Fibroblast of skin of left biceps (primary cell): ENCODE measurements at regions not wholly inside any gene's neighbourhood (a gene's known extent, or its start where the extent isn't known, plus 50 kb on each side); places are given as distances from the start of the nearest gene placed in this dataset.
"Not testable (repeated sequence)": the region's sequence is repeated elsewhere in the genome, so short reads cannot be mapped to it uniquely, and the experiment has no call there.

Experiments
- DNase-seq, 2 experiments: peaks; one replicate each; pipeline ENCODE4 v3.0.0-alpha.2; 2013; ENCODE audit warnings: low read depth in 2 of 2

- DNase-seq: no peak
Observed at GRCh38 chr10:35993591-35994515, 351.8 kb upstream of the FZD8 start.

DNA sequence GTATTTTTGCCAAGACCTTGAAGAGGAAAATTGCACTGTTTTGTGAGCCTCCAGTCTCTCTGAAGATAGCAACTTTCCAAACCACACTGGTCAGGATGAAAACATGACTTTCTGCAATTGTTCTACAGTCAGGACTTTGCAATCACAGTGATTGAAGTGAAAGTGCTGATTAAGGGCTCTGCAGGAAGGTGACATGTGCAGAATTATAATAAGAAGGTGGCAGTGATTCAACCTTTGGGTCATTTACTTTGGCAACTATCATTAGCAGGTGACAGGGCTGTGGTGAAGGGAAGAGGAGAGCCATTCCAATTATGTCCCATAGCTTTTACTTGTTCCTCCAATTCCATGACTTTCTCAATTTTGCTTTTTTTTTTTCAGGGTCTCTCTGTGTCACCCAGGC, 350.0 kb upstream of the FZD8 start:
- DNase-seq: no peak

GRCh38 chr10:35986756-35987502, 344.8 kb upstream of the FZD8 start:
- DNase-seq: no peak

DNA sequence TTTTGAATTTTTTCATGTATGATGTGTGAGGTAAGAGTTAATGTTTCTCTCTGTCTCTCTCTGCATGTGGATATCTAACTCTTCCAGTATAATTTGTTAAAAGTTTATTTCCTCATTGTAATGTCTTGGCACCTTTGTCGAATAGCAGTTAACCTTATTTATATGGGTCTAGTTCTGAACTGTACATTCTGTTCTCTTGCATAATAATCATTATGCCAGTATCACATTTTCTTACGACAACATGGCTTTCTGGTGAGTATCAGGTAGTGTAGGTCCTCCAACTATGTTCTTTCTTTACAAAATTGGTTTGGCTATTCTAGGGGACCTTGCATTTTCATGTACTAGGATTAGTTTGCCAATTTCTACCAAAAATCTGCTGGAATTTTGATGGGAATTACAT, 337.0 kb upstream of the FZD8 start:
- DNase-seq: no peak

DNA sequence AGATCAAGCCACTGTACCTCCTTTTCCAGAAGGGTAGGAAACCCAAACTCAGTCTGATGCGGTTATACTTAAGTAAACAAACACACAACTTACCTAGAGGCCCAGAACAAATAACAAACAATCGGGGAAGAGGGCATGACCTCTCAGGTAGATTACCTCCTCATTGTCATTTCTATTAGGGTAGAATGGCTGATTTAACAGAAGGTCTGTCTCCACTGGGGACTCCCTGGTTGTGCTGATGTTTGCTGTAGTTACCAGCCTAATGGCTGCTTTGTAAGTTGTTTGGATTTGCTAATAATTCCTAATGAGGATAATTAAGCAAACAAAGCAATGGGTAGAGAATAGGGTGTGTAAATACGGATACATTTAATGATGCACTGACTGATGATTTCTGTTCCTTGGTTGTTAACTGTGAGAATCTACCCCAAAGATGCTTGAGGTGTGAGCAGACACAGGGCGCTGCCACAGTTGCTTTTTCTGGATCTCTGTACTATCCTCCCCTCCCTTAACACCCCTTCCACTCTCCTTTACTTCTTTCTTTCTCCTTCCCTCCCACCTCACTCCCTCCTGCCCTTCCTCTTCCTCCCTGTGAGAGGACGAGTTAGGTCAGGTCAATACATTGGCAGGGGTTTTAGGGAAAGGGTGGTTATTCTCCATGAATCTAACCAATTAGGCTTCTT, 332.0 kb upstream of the FZD8 start:
- DNase-seq: not testable (repeated sequence)

- DNase-seq: no peak
Observed at GRCh38 chr10:35972275-35972674, 330.2 kb upstream of the FZD8 start.

DNA sequence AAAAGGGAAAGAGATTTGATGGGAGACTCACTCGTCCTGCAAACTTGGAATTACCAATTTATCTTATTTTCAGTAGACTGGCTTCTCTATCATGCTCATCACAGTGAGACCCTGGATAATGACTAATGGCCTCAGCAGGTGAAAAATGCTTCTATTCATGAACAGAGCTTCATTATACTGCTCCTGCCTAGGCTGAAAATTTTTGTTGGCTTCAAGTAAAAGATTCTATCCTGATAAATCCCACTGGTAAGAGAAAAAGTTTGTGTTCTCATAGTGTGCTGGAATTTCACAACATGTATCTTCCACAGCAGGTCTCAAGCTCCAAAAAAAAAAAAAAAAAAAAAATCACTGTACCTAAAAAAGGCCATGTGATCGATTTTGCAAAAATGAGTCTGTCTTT, 329.3 kb upstream of the FZD8 start:
- DNase-seq: no peak

GRCh38 chr10:35963685-35964084, 321.6 kb upstream of the FZD8 start:
- DNase-seq: no peak

GRCh38 chr10:35961501-35961900, 319.4 kb upstream of the FZD8 start:
- DNase-seq: no peak

GRCh38 chr10:35959252-35959651, 317.2 kb upstream of the FZD8 start:
- DNase-seq: no peak

DNA sequence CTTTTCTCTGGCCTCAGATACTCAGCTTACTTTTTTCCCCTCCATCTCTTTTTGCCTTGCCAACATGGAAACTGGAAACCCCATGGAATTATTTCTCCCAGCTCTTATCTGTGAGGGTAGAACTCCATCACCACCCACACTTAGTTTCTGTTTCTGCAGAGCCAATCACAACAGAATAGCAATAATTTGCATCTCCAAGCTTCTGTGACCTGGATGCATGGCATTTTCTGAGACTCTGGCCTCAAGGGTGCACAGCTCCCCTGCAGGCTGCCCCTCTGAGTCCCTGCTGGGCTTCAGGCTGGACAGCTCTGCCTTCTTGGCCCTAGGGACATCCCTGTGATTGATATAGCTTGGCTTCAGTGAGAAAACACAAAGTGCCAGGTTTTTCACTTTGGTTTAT, 316.5 kb upstream of the FZD8 start:
- DNase-seq: not testable (repeated sequence)

DNA sequence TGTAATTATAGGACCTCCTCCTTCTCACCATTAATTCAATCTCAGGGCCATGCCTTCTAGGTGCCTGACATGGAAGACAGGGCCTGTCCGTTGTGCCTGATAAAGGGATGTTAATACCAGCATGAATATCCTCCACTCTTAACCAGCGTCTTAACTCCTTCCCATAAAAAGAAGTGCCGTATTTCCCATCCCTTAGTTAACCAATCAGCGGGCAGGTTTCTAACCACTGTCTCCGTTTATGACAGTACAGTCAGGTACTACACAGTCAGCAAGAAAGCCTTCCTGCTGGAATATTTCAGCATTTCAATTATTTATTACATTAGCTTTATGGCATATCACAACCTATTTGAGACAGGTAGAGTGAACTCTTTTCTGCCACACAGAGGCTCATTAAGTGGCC, 308.6 kb upstream of the FZD8 start:
- no peak for DNase-seq

GRCh38 chr10:35950226-35950625, 308.1 kb upstream of the FZD8 start:
- no peak for DNase-seq

DNA sequence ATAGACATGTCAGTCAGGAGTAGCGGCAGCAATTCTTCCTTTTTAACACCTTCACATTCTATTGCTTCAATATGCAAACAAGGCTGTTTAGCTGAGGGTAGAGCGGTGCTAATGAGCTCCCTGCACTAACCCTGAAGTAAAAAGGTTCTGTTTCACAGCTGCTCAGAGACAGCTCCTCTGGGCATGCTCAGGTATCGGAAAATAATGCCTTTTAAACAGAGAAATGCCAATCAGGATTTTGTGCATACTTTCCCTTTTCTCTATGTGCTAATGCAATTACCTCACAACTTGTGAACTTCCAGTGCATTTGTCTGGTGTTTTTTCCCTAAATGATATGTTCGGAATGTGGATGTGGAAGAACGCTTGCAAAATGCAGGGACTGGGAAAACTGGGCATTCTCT, 307.7 kb upstream of the FZD8 start:
- no peak for DNase-seq

- DNase-seq: no peak
Observed at GRCh38 chr10:35946556-35946955, 304.5 kb upstream of the FZD8 start.

DNA sequence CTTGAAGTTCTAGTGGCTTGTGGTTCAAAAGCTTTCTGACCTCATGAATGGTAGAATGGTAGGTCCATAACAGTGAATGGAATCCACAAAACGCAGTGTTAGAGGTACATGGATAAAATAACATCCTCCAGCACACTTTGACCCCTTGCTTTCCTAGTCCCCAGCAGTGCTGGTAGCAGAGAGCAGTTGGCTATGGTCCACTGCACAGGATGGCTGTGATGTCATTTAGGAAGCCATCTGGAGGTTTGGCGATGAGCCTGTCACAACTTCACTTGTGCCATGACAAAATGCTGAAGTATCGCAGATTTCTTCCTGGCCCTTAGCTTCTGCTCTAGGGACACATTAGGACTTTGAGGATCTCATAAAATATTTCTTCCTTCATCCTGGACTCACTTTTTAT, 300.0 kb upstream of the FZD8 start:
- DNase-seq: no peak

GRCh38 chr10:35940141-35941041, 298.3 kb upstream of the FZD8 start:
- DNase-seq: no peak

DNA sequence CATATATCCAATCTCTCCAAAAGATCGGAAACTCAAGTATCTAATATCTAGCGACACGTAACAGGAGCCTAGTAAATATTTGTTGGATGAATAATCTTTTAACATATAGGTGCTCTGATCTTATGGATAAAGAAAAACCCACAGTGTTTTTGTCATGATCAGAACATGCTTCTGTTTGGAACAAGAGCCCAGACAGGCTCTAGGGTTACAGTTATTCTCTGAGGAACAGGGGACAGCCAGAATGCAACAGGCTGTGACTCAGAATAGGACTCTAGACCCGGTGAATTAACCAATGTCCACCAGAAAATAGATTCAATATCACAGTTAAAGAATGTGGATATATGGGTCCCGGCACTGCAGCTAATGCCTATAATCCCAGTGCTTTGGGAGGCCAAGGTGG, 296.1 kb upstream of the FZD8 start:
- no peak for DNase-seq

DNA sequence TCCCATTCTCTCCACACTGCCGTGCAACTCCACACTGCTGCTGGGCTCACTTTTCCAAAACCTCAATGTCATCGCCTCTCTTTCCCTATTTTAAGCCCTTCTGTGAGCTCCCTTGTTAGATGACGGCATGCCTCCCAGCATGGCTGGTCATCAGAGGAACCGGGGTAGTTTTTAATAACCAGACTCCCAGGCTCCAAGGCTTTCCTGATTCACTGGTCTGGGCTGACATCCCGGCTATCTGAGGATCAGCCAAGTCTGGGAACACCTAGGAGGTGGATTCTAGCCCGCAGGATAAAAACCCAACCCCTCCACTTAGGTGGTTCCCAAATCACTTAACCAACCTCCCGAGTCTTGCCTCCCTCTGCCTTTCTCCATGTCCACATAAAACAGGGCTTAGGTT, 295.4 kb upstream of the FZD8 start:
- DNase-seq: no peak

GRCh38 chr10:35934642-35934995, 292.5 kb upstream of the FZD8 start:
- no peak for DNase-seq

DNA sequence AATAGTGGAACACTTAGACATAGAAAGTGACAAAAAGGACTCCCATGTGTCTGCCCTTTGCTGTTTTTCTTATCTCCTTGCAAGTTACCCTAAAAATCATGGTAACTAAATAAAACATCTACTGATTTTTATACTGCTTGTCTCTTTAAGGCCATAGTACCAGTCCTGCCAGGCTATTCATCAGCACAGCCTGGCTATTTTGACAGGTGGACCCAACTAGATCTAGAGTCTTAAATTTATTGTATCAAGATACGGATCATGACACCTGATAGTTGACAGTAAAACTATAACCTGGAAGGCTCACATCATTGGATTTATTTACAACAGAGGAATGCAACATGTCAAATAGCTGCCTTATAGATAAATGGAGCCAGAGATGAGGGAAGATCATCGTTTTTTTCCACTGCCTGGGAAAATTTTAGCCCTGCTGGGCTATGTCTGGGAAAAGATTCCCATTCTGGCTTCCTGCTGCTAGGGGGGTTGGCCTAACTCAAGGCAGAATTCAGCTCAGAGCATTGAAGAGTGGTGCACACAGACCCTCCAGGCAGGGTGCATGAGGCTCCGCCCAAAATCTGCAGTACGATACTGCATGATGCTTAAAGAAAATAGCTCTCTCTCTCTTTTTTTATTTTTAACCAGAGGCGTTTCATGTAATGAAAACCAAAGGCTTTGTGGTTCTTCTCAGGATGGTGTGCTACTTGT, 292.0 kb upstream of the FZD8 start:
- no peak for DNase-seq
